ENCODE measurements at regions not wholly inside any gene's neighbourhood (a gene's known extent, or its start where the extent isn't known, plus 50 kb on each side); places are given as distances from the start of the nearest gene placed in this dataset.

- DNase-seq, result no peak
- intact Hi-C loops (cut with DNase I; ENCODE audit: low total_unique reads), result no loop called here
- TF ChIP-seq POLR2A (IDR thresholded peaks at IDR 0.05) (no peak), CTCF (IDR thresholded peaks at IDR 0.05) (no peak)
- no peak overlapping the region for H3K27ac ChIP-seq
- H3K36me3 ChIP-seq (ENCODE audit: low read depth, missing control alignments), result no peaks in the 10 kb centered on the region
- H3K4me1 ChIP-seq, result peaks cover 3% of the 10 kb centered on the region
- no peaks in the 10 kb centered on the region for H3K9me3 ChIP-seq
- H3K4me3 ChIP-seq, result no peak overlapping the region
- H3K27me3 ChIP-seq, result no peaks in the 10 kb centered on the region
Measured at GRCh38 chr12:45166056-45166455, 49.8 kb upstream of the ANO6 start.

Small RNAs in the stretch of these regions (small RNA-seq; reads per million reads assigned to genes)
- gene RNA5SP361, result 0 reads per million in 2 donors
